Endothelial cell of umbilical vein (primary cell): ENCODE measurements at regions not wholly inside any gene's neighbourhood (a gene's known extent, or its start where the extent isn't known, plus 50 kb on each side); places are given as distances from the start of the nearest gene placed in this dataset.

Experiments
- BruUV-seq: library from RNA; stranded (reverse); fragments of 400-500 nt; replicated peaks from 2 replicates; lab custom pipeline; 2021; lab: Mats Ljungman, UMichigan
- CTCF ChIA-PET: fragments of 300-600, 350-600 bp; sonication (Branson Sonifier 250); formaldehyde crosslinking; loops from one replicate; lab custom pipeline; 2021; ENCODE audit warnings: antibody characterized with exemption, inconsistent platforms; lab: Charles Lee
- POLR2A ChIA-PET: fragments of 300-600, 350-600 bp; sonication (Branson Sonifier 250); formaldehyde crosslinking; loops from one replicate; lab custom pipeline; 2021; ENCODE audit warnings: antibody characterized with exemption, inconsistent platforms; lab: Charles Lee
- DNase-seq: peaks from one replicate; pipeline ENCODE4 v3.0.0-alpha.2; 2011; ENCODE audit warnings: low read depth, low spot score
- FAIRE-seq: peaks from 2 replicates; lab custom pipeline; 2011; peaks lifted over from hg19 to GRCh38; lab: Jason Lieb, UNC
- H2AFZ ChIP-seq: 2 replicates; pipeline ENCODE4 v1.6.0; 2012; ENCODE audit warnings: low read depth, low read length, control low read depth, inconsistent platforms
- H3K27ac ChIP-seq: 2 replicates; pipeline ENCODE4 v1.5.1; 2011; ENCODE audit warnings: low read depth, mild to moderate bottlenecking, control low read depth, low read length, moderate library complexity; ENCODE audit not compliant: insufficient read depth
- H3K27me3 ChIP-seq, 2 experiments: 2 replicates each; pipeline versions ENCODE4 v1.6.0 to v1.6.1; 2011; ENCODE audit warnings: low read length in 2 of 2, mixed read lengths in 1 of 2; ENCODE audit not compliant: control insufficient read depth in 2 of 2, insufficient read depth in 2 of 2
- H3K36me3 ChIP-seq, 2 experiments: 2 replicates in 1 of 2; 3 replicates in 1 of 2; pipeline ENCODE4 v1.5.1; 2011; ENCODE audit warnings: low read length in 2 of 2, mild to moderate bottlenecking in 1 of 2, moderate library complexity in 1 of 2; ENCODE audit not compliant: control insufficient read depth in 2 of 2, insufficient read depth in 2 of 2; ENCODE audit errors: extremely low read depth in 1 of 2
- H3K4me1 ChIP-seq: 3 replicates; pipeline ENCODE4 v1.5.1; 2011; ENCODE audit warnings: mild to moderate bottlenecking, low read length; ENCODE audit not compliant: control insufficient read depth, insufficient read depth; ENCODE audit errors: extremely low read depth
- H3K4me2 ChIP-seq: 2 replicates; pipeline ENCODE4 v1.6.1; 2011; ENCODE audit warnings: low read length, control low read depth, mixed read lengths; ENCODE audit not compliant: insufficient read depth
- H3K4me3 ChIP-seq, 3 experiments: fragments of 200-600 bp in 1 of 3; sonication (generic), shearing (Covaris generic) in 1 of 3; replicated peaks in 1 of 3; 2 replicates each; pipeline ENCODE4 v1.5.1; 2011 to 2016; ENCODE audit warnings: control low read depth in 3 of 3, low read length in 3 of 3, mild to moderate bottlenecking in 2 of 3, inconsistent platforms in 1 of 3, low read depth in 1 of 3, moderate library complexity in 1 of 3; ENCODE audit not compliant: insufficient read depth in 1 of 3
- H3K79me2 ChIP-seq: 2 replicates; pipeline ENCODE4 v1.6.0; 2012; ENCODE audit warnings: low read length, inconsistent platforms; ENCODE audit not compliant: control insufficient read depth, insufficient read depth
- H3K9ac ChIP-seq: replicated peaks from 2 replicates; pipeline ENCODE3; 2011; ENCODE audit warnings: low read length, control low read depth; ENCODE audit not compliant: insufficient read depth; ENCODE audit errors: extremely low read depth
- H3K9me1 ChIP-seq: replicated peaks from 3 replicates; pipeline ENCODE4 v1.6.0; 2011; ENCODE audit warnings: mild to moderate bottlenecking, low read length; ENCODE audit not compliant: control insufficient read depth, insufficient read depth; ENCODE audit errors: extremely low read depth
- H3K9me3 ChIP-seq: replicated peaks from 2 replicates; pipeline ENCODE4 v1.5.1; 2012; ENCODE audit warnings: low read length, inconsistent platforms; ENCODE audit not compliant: control insufficient read depth, insufficient read depth
- H4K20me1 ChIP-seq: replicated peaks from 2 replicates; pipeline ENCODE3; 2011; ENCODE audit warnings: mild to moderate bottlenecking, low read length; ENCODE audit not compliant: control insufficient read depth, insufficient read depth; ENCODE audit errors: extremely low read depth
- CTCF ChIP-seq, 2 donors: IDR thresholded peaks; 1 replicate in 1 of 2; 2 replicates in 1 of 2; pipeline ENCODE4 v1.5.1; 2011; ENCODE audit warnings: low read length in 2 of 2, mild to moderate bottlenecking in 2 of 2, moderate library complexity in 2 of 2, control low read depth in 1 of 2, inconsistent platforms in 1 of 2, low read depth in 1 of 2; ENCODE audit not compliant: insufficient read depth in 1 of 2; ENCODE audit errors: extremely low read depth in 1 of 2
- EZH2 ChIP-seq: IDR thresholded peaks from 2 replicates; pipeline ENCODE4 v1.6.1; 2012; ENCODE audit warnings: borderline replicate concordance, low read depth, mild to moderate bottlenecking, moderate library complexity, low read length, inconsistent platforms; ENCODE audit not compliant: severe bottlenecking
- FOS ChIP-seq: IDR thresholded peaks from 2 replicates; pipeline ENCODE4 v1.6.1; 2011; ENCODE audit warnings: mild to moderate bottlenecking, low read length, moderate library complexity, borderline replicate concordance; ENCODE audit not compliant: insufficient read depth
- GATA2 ChIP-seq: IDR thresholded peaks from 2 replicates; pipeline ENCODE4 v1.7.0; 2011; ENCODE audit warnings: low read depth, mild to moderate bottlenecking, moderate library complexity, mixed read lengths, low read length; ENCODE audit not compliant: insufficient read length, insufficient read depth
- JUN ChIP-seq: IDR thresholded peaks from 2 replicates; pipeline ENCODE4 v1.6.1; 2011; ENCODE audit warnings: borderline replicate concordance, low read depth; ENCODE audit not compliant: insufficient read length, insufficient read depth
- MYC ChIP-seq: IDR thresholded peaks from one replicate; pipeline ENCODE4 v1.6.1; 2011; ENCODE audit warnings: mild to moderate bottlenecking, low read depth, low read length
- POLR2A ChIP-seq: IDR thresholded peaks from 2 replicates; pipeline ENCODE4 v1.6.1; 2012; ENCODE audit warnings: low read depth, mild to moderate bottlenecking, control low read depth, low read length
- POLR2AphosphoS5 ChIP-seq: IDR thresholded peaks from 2 replicates; pipeline ENCODE4 v1.6.1; 2012; ENCODE audit warnings: low read depth, mild to moderate bottlenecking, control low read depth, low read length, moderate library complexity; ENCODE audit not compliant: insufficient read depth
- dilution Hi-C: fragments of 300-500 bp; cut with MboI; formaldehyde crosslinking; loops from one replicate; pipeline ENCODE4 v1.15.0; 2019; ENCODE audit warnings: low sequenced_read_pairs; ENCODE audit not compliant: extremely low pct_ligation_motif_present
- intact Hi-C: fragments of 100-400 bp; cut with micrococcal nuclease; formaldehyde crosslinking; loops from one replicate; pipeline ENCODE4 v1.10.0; 2022
- TF ChIP-seq, protein P1 (sequence below): IDR thresholded peaks from 2 replicates; pipeline ENCODE4 v1.6.1; 2011; ENCODE audit not compliant: insufficient read depth, insufficient read length

- H3K4me3 ChIP-seq, result no peak overlapping the region
- H3K9me1 ChIP-seq, result no peaks in the 10 kb centered on the region
- peaks cover 2% of the 10 kb centered on the region for H3K9me3 ChIP-seq
- no peaks in the 10 kb centered on the region for H3K79me2 ChIP-seq
- POLR2A ChIA-PET, result no interaction called here
- H4K20me1 ChIP-seq, result no peaks in the 10 kb centered on the region
- no peak for FAIRE-seq
- BruUV-seq, result no TSS peak
- DNase-seq, result no peak
- CTCF ChIA-PET, result no interaction called here
- dilution Hi-C loops (no loop called here), intact Hi-C loops (no loop called here)
- H3K4me1 ChIP-seq, result no peaks in the 10 kb centered on the region
- H3K27ac ChIP-seq, result no peak overlapping the region
- H3K4me2 ChIP-seq, result no peak overlapping the region
- H3K36me3 ChIP-seq, result no peaks in the 10 kb centered on the region
- H2AFZ ChIP-seq, result no peak overlapping the region
- H3K27me3 ChIP-seq, result no peaks in the 10 kb centered on the region
- H3K9ac ChIP-seq, result no peak overlapping the region
- TF ChIP-seq EZH2 (no peak), GATA2 (no peak), POLR2A (no peak), POLR2AphosphoS5 (no peak), FOS (no peak), CTCF (IDR thresholded peaks at IDR 0.05; ENCODE audit: extremely low read depth in 1 of 2, insufficient read depth in 1 of 2, low read depth in 1 of 2, low read length in 2 of 2) (no peak), JUN (no peak), MYC (no peak)
- TF ChIP-seq, protein P1, sequence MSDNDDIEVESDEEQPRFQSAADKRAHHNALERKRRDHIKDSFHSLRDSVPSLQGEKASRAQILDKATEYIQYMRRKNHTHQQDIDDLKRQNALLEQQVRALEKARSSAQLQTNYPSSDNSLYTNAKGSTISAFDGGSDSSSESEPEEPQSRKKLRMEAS, result no peak
Measured at GRCh38 chr10:57689596-57690297, 577.9 kb downstream of the IPMK start.
